Upper lobe of left lung (tissue), 4 donors: ENCODE measurements at regions not wholly inside any gene's neighbourhood (a gene's known extent, or its start where the extent isn't known, plus 50 kb on each side); places are given as distances from the start of the nearest gene placed in this dataset.

ENCODE experiments used
- CTCF ChIP-seq, 6 experiments: fragments of 450-650 bp in 4 of 6; fragments of 200-600 bp in 2 of 6; sonication (generic) in 2 of 6; IDR thresholded peaks; one replicate each; pipeline ENCODE4 v1.5.1; 2016 to 2019; ENCODE audit warnings: antibody characterized with exemption in 6 of 6
- POLR2A ChIP-seq, 4 donors: fragments of 450-650 bp; IDR thresholded peaks; one replicate each; pipeline ENCODE4 v1.5.1; 2016 to 2017; ENCODE audit warnings: antibody characterized with exemption in 4 of 4, mild to moderate bottlenecking in 2 of 4

GRCh38 chr18:77949355-77949973, 699.8 kb downstream of the GALR1 start:
- TF ChIP-seq CTCF (IDR thresholded peaks at IDR 0.05) (no peak), POLR2A (IDR thresholded peaks at IDR 0.05) (no peak)
